ENCODE measurements at regions not wholly inside any gene's neighbourhood (a gene's known extent, or its start where the extent isn't known, plus 50 kb on each side); places are given as distances from the start of the nearest gene placed in this dataset.

GRCh38 chr13:40261336-40261735, 405.1 kb downstream of the FOXO1 start:
- TF ChIP-seq POLR2A (IDR thresholded peaks at IDR 0.05) (no peak), CTCF (IDR thresholded peaks at IDR 0.05) (no peak)

All from Peyer's patch (tissue), 4 donors.